OCI-LY7 (cell line): ENCODE measurements at regions not wholly inside any gene's neighbourhood (a gene's known extent, or its start where the extent isn't known, plus 50 kb on each side); places are given as distances from the start of the nearest gene placed in this dataset.

ENCODE experiments used
- EZH2phosphoT487 ChIP-seq: fragments of 200-600 bp; sonication (generic); IDR thresholded peaks from 2 replicates; pipeline ENCODE4 v1.6.1; 2018; ENCODE audit warnings: low read depth, borderline replicate concordance, mild to moderate bottlenecking, mixed run types, antibody characterized with exemption, low read length, moderate library complexity, mixed read lengths
- TF ChIP-seq, protein P1 (sequence below): fragments of 200-600 bp; sonication (generic); conservative IDR thresholded peaks from 2 replicates; pipeline ENCODE4 v1.5.1; 2014; ENCODE audit warnings: mild to moderate bottlenecking, antibody characterized with exemption, low read length, moderate library complexity, mixed read lengths

DNA sequence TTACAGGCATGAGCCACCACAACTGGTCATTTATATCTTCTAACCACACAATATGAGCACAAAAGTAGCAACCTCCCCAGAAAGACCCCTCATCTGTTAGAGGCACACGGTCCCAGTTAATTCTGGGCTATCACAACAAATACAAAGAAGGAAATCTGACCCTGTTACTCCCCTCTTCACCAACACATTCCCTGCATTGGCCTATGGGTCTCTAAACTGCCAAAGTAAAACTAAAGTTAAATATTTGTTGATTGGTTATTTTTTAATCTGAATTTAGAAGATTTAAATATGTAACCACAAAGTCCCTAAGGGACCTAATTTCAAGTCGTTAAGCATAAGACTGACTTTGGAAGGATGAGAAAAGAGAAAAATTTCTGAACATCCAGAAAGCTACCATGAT, 496.7 kb upstream of the NMUR2 start:
- TF ChIP-seq, protein P1, sequence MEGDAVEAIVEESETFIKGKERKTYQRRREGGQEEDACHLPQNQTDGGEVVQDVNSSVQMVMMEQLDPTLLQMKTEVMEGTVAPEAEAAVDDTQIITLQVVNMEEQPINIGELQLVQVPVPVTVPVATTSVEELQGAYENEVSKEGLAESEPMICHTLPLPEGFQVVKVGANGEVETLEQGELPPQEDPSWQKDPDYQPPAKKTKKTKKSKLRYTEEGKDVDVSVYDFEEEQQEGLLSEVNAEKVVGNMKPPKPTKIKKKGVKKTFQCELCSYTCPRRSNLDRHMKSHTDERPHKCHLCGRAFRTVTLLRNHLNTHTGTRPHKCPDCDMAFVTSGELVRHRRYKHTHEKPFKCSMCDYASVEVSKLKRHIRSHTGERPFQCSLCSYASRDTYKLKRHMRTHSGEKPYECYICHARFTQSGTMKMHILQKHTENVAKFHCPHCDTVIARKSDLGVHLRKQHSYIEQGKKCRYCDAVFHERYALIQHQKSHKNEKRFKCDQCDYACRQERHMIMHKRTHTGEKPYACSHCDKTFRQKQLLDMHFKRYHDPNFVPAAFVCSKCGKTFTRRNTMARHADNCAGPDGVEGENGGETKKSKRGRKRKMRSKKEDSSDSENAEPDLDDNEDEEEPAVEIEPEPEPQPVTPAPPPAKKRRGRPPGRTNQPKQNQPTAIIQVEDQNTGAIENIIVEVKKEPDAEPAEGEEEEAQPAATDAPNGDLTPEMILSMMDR: no peak
- no peak for TF ChIP-seq EZH2phosphoT487
